Astrocyte (in vitro differentiated cells and primary cell): ENCODE measurements at regions not wholly inside any gene's neighbourhood (a gene's known extent, or its start where the extent isn't known, plus 50 kb on each side); places are given as distances from the start of the nearest gene placed in this dataset.

Source experiments
- EZH2 ChIP-seq: IDR thresholded peaks from 2 replicates; pipeline ENCODE4 v1.6.1; 2012; ENCODE audit warnings: mild to moderate bottlenecking, low read length, inconsistent platforms; ENCODE audit not compliant: insufficient read depth
- TF ChIP-seq, protein P1 (sequence below): IDR thresholded peaks from 2 replicates; pipeline ENCODE4 v1.5.1; 2011; ENCODE audit warnings: low read depth, mild to moderate bottlenecking, inconsistent platforms, low read length, moderate library complexity; ENCODE audit not compliant: insufficient read depth

DNA sequence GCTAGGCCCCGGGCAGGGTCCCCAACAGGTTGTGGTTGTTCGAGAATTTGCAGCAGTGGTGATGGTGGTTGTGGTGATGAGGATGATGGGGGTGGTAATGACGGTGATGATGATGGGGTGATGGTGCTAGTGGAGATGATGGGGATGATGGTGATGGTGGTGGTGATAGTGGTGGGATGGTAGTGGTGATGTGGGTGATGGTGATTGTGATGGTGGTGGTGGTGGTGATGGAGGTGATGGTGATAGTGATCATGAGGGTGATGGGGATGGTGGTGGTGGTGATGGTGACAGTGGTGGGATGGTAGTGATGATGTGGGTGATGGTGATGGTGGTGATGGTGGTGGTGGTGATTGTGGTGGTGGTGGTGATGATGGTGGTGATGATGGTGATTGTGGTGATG, 343.3 kb downstream of the SEC14L1 start:
- TF ChIP-seq, protein P1, sequence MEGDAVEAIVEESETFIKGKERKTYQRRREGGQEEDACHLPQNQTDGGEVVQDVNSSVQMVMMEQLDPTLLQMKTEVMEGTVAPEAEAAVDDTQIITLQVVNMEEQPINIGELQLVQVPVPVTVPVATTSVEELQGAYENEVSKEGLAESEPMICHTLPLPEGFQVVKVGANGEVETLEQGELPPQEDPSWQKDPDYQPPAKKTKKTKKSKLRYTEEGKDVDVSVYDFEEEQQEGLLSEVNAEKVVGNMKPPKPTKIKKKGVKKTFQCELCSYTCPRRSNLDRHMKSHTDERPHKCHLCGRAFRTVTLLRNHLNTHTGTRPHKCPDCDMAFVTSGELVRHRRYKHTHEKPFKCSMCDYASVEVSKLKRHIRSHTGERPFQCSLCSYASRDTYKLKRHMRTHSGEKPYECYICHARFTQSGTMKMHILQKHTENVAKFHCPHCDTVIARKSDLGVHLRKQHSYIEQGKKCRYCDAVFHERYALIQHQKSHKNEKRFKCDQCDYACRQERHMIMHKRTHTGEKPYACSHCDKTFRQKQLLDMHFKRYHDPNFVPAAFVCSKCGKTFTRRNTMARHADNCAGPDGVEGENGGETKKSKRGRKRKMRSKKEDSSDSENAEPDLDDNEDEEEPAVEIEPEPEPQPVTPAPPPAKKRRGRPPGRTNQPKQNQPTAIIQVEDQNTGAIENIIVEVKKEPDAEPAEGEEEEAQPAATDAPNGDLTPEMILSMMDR = no peak
- TF ChIP-seq EZH2 = no peak
